ENCODE measurements at regions not wholly inside any gene's neighbourhood (a gene's known extent, or its start where the extent isn't known, plus 50 kb on each side); places are given as distances from the start of the nearest gene placed in this dataset.

DNA sequence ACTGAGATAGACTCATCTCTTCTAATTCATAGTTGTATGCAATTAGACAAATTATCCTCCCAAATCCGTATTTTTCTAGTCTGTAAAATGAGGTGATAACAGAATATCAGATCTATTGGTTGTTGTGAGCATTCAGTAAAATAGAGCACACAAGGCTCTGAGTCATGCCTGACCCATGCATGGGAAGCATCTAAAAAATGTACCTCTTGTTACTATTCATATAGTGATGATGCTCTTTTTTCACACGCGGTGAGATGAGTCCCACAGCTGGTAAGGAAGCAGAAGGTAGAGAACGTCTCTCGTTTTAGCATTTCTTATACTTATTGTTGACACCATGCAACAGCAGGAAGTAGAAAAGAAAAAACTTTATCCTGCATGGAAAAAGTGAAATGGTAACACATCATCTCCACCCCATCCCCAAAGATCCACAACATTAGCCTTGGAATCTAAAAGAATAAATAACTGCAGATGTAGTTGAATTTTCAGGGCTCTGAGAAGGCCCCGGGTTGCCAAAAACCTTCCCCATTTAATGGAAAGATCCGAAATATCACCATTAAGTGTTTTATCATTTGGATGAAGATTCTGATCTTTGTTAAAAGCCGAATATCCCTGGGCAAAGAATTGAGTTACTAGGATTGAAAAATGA lies 215.6 kb downstream of the TMEM114 start:
- TF ChIP-seq KLF9 (tag by site-specific recombination; IDR thresholded peaks at IDR 0.05; ENCODE audit: low read depth) (no peak), ZNF140 (tag by site-specific recombination; IDR thresholded peaks at IDR 0.05) (no peak), SETDB1 (IDR thresholded peaks at IDR 0.05; ENCODE audit: insufficient read length, low read length) (no peak), ZFP69B (tag by site-specific recombination; IDR thresholded peaks at IDR 0.05) (no peak), KLF7 (tag by site-specific recombination; IDR thresholded peaks at IDR 0.05; ENCODE audit: borderline replicate concordance) (no peak)
